ENCODE measurements at regions not wholly inside any gene's neighbourhood (a gene's known extent, or its start where the extent isn't known, plus 50 kb on each side); places are given as distances from the start of the nearest gene placed in this dataset.

DNA sequence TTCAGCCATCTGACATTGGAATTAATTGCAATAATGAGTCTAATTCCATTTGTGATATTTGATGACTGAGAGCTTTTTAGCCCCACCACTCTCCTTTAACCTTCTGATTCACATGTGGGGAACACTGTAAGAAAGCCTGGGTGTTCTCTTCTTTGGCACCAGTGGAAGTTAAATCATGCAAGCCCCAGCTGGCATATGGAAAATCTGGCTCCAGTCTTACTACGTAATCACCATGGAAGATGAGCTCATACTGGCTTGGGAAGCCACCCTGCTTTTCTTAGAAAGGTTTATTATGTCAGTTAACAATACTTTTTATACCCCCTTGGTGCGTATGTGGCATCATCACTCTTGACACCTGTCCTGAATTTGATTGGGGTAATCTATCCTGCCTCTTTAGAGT is 479.3 kb downstream of the SLC16A7 start:
- Histone ChIP-seq H3K4me1 (replicated peaks in 1 of 2) (no peaks in the 10 kb centered on the region), H3K27ac (no peak overlapping the region), H3K9me3 (replicated peaks in 1 of 3) (no peaks in the 10 kb centered on the region), H3K27me3 (no peaks in the 10 kb centered on the region), H3K4me3 (no peak overlapping the region), H3K36me3 (replicated peaks in 1 of 2) (no peaks in the 10 kb centered on the region)
- TF ChIP-seq CTCF (IDR thresholded peaks at IDR 0.05) (no peak), POLR2A (IDR thresholded peaks at IDR 0.05) (no peak)
- intact Hi-C loops (cut with DNase I): no loop called here
- DNase-seq: no peak
- WGBS, 4 donors: 69 to 88% (median 82%) methylated on average over 2 of the region's 2 CpGs

GRCh38 chr12:60078026-60078425 is 482.2 kb downstream of the SLC16A7 start:
- no peaks in the 10 kb centered on the region for H3K27me3 ChIP-seq
- intact Hi-C loops (cut with DNase I): no loop called here
- no peaks in the 10 kb centered on the region for H3K9me3 ChIP-seq (replicated peaks in 1 of 3)
- DNase-seq: no peak
- no peak overlapping the region for H3K27ac ChIP-seq
- no peaks in the 10 kb centered on the region for H3K36me3 ChIP-seq (replicated peaks in 1 of 2)
- TF ChIP-seq POLR2A (IDR thresholded peaks at IDR 0.05) (no peak), CTCF (IDR thresholded peaks at IDR 0.05) (no peak)
- H3K4me1 ChIP-seq (replicated peaks in 1 of 2): no peaks in the 10 kb centered on the region
- 53 to 78% (median 66%) methylated on average over 3 of the region's 3 CpGs for WGBS, 4 donors
- H3K4me3 ChIP-seq: no peak overlapping the region

DNA sequence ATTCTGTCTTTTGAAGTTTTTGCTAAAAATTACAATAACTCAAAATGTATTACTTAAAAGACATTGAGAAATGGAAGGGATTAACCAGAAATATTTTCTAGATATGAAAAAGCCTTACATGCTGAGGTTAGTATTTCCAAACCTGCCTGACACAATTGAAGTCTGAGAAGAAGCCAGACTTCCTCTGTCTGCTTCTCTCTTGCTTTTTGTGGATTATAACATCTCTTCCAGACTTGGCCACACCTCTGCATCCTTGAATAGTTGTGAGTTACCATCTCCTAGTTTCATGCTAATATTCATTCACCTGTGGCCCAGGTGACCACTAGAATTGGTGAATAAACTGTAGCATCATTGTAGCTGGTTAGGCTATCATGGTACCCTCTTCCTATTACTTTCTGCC is 497.6 kb downstream of the SLC16A7 start:
- H3K27ac ChIP-seq: no peak overlapping the region
- H3K9me3 ChIP-seq (replicated peaks in 1 of 3): no peaks in the 10 kb centered on the region
- no peak for DNase-seq
- H3K4me3 ChIP-seq: no peak overlapping the region
- H3K4me1 ChIP-seq (replicated peaks in 1 of 2): no peaks in the 10 kb centered on the region
- TF ChIP-seq CTCF (IDR thresholded peaks at IDR 0.05): no peak
- no peak for TF ChIP-seq POLR2A (IDR thresholded peaks at IDR 0.05)
- no peaks in the 10 kb centered on the region for H3K36me3 ChIP-seq (replicated peaks in 1 of 2)
- intact Hi-C loops (cut with DNase I): no loop called here
- H3K27me3 ChIP-seq: no peaks in the 10 kb centered on the region

DNA sequence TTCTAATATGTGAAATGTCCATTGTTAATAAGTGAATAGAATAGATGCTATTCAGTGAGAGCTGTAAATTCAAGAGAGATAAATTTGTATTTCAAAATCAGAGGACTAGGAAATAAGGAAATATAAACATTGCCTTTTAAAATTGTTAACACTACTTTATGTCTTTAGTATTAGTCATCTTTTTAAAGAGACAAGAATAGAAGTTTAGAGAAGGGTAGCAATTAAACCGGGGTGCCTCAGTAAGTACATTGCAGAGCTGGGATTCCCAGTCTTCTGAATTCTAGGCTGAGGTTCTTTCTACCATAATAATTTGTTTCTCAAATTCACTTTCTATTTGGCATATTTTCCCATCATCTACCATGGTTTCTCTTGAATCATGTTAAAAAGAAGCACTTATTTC is 498.6 kb downstream of the SLC16A7 start:
- TF ChIP-seq POLR2A (IDR thresholded peaks at IDR 0.05): no peak
- TF ChIP-seq CTCF (IDR thresholded peaks at IDR 0.05): no peak
- no peaks in the 10 kb centered on the region for H3K27me3 ChIP-seq
- no peak for DNase-seq
- H3K36me3 ChIP-seq (replicated peaks in 1 of 2): no peaks in the 10 kb centered on the region
- H3K27ac ChIP-seq: no peak overlapping the region
- WGBS, 4 donors: 83 to 89% (median 84%) methylated on average over 1 of the region's 1 CpG
- no peaks in the 10 kb centered on the region for H3K4me1 ChIP-seq (replicated peaks in 1 of 2)
- intact Hi-C loops (cut with DNase I): no loop called here
- no peaks in the 10 kb centered on the region for H3K9me3 ChIP-seq (replicated peaks in 1 of 3)
- no peak overlapping the region for H3K4me3 ChIP-seq

All from adrenal gland (tissue), 9 donors.